Astrocyte of the spinal cord (primary cell): ENCODE measurements at regions not wholly inside any gene's neighbourhood (a gene's known extent, or its start where the extent isn't known, plus 50 kb on each side); places are given as distances from the start of the nearest gene placed in this dataset.

Source experiments
- DNase-seq: peaks from one replicate; pipeline ENCODE4 v3.0.0; 2011; ENCODE audit warnings: low read depth, low spot score
- H3K4me3 ChIP-seq: 2 replicates; pipeline ENCODE4 v1.5.1; 2011; ENCODE audit warnings: low read depth, mild to moderate bottlenecking, low read length, moderate library complexity
- CTCF ChIP-seq: IDR thresholded peaks from 2 replicates; pipeline ENCODE4 v1.5.1; 2012; ENCODE audit warnings: low read depth, mild to moderate bottlenecking, low read length, inconsistent platforms
- in situ Hi-C: cut with HindIII; loops from 2 replicates; pipeline ENCODE4 v1.10.0; 2017; ENCODE audit warnings: low sequenced_read_pairs

- in situ Hi-C loops: no loop called here
- H3K4me3 ChIP-seq: no peak overlapping the region
- TF ChIP-seq CTCF: no peak
- DNase-seq: peak; percentile 30
Observed at GRCh38 chr7:53596230-53596629, 560.8 kb downstream of the POM121L12 start.

- H3K4me3 ChIP-seq: no peak overlapping the region
- no peak for TF ChIP-seq CTCF
- in situ Hi-C loops: no loop called here
- no peak for DNase-seq
Observed at GRCh38 chr7:53600296-53600695, 564.9 kb downstream of the POM121L12 start.

GRCh38 chr7:53602817-53603418, 567.5 kb downstream of the POM121L12 start:
- in situ Hi-C loops: no loop called here
- TF ChIP-seq CTCF: no peak
- no peak overlapping the region for H3K4me3 ChIP-seq
- no peak for DNase-seq

- TF ChIP-seq CTCF: no peak
- in situ Hi-C loops: no loop called here
- DNase-seq: no peak
- H3K4me3 ChIP-seq: no peak overlapping the region
Observed at GRCh38 chr7:53603461-53603860, 568.0 kb downstream of the POM121L12 start.

- peak; percentile 2 for DNase-seq
- H3K4me3 ChIP-seq: no peak overlapping the region
- in situ Hi-C loops: no loop called here
- TF ChIP-seq CTCF: no peak
Observed at GRCh38 chr7:53604201-53604600, 568.8 kb downstream of the POM121L12 start.

- no peak for DNase-seq
- TF ChIP-seq CTCF: no peak
- H3K4me3 ChIP-seq: no peak overlapping the region
- in situ Hi-C loops: no loop called here
Observed at GRCh38 chr7:53607961-53608360, 572.5 kb downstream of the POM121L12 start.

- H3K4me3 ChIP-seq: no peak overlapping the region
- no peak for DNase-seq
- no peak for TF ChIP-seq CTCF
- in situ Hi-C loops: no loop called here
Observed at GRCh38 chr7:53609185-53609584, 573.8 kb downstream of the POM121L12 start.
